ENCODE measurements at regions not wholly inside any gene's neighbourhood (a gene's known extent, or its start where the extent isn't known, plus 50 kb on each side); places are given as distances from the start of the nearest gene placed in this dataset.

- in situ Hi-C loops (cut with MboI; ENCODE audit: low sequenced_read_pairs), result loop anchor here (25.0 kb wide), 1 partner anchor 513 kb away; no protein-coding TSS in a partner anchor
Observed at GRCh38 chr11:69924308-69925161, 105.3 kb upstream of the FGF3 start.

DNA sequence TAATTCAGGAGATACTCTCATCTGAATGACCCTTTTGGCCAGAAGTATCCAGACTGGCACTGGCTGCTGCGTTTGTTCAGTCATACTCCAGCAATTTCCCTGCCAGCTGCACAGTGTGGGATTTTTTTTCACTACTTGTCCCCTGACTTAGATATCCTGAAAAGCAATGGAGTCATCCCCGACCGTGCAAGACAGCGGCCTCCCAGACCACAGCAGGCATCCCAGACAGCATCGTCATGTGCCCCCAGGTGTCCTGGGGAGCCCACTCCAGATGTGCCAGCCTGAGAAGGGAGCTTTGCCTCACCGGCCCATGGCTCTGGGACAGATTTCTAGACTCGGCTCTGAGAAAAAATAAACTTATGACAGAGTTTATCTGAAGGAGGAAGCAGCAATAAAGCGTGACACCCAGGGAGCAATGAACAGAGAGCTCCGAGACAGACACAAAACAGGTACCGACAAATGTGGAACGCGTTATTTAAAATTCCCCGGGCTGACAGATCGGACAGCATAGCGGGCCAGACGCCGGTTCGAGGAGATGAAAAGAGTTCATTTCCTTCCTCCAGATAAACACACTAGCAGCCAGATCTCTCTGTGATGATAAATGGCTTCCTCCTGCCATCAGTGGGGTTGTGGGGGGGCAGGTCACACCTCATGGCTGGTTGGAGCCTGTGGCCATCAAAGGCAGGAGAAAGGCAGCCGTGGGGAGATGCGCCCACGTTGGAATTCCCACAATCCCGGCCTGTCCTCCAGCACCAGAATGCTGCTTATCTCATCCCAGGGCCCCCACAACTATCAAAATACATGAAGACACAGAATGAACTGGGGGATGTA is 106.4 kb upstream of the FGF3 start:
- in situ Hi-C loops (cut with MboI; ENCODE audit: low sequenced_read_pairs), result no loop called here

DNA sequence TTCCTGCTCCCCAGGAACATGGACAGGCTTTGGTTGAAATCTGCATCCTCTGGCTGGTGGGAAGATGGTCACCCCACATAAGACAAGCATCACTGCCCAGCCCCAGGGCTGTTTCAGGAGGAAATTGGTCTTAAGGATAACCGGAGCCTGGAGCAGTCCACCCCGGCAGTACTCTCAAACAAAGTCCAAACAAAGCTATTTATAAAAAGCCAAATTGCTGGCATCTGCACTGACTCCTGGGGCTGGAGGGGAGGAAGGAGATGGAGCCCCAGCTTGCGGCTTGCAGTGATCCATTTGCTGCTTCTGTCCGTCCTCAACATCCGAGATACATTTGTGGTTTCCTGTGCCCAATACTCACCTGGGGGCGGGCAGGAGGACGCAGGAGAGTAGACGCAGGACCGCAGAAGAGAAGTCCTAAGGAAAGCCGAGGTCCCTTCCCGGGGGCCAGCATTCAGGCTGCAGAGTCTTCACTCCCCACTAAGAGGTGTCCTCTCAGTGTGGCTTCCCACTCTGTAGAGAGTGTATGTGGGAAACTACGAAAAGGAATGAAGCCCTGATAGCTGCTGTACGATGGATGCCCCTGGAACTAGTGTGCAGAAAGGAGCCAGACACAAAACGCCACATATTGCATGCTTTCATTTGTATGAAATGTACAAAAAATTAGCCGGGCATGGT is 107.3 kb upstream of the FGF3 start:
- in situ Hi-C loops (cut with MboI; ENCODE audit: low sequenced_read_pairs), result no loop called here

DNA sequence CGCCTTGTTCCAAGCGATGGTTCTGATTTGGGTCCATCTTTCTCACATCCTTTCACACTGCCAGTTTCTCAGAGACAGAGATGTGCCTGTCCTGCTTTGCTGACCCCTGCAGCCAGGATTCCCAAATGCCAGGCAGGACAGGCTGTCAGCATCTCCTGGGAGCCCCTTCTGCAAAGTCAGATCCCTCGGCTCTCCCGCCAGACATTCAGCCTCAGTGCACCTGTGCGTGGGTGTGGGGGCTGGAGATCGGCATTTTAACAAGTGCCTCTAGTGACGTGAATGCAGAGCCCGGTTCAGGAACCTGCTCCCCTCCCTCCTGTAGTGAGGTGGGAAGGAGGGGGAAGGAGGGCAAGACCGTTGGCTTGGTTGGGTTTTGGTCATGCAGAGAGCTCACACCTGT is 108.9 kb upstream of the FGF3 start:
- in situ Hi-C loops (cut with MboI; ENCODE audit: low sequenced_read_pairs), result no loop called here

DNA sequence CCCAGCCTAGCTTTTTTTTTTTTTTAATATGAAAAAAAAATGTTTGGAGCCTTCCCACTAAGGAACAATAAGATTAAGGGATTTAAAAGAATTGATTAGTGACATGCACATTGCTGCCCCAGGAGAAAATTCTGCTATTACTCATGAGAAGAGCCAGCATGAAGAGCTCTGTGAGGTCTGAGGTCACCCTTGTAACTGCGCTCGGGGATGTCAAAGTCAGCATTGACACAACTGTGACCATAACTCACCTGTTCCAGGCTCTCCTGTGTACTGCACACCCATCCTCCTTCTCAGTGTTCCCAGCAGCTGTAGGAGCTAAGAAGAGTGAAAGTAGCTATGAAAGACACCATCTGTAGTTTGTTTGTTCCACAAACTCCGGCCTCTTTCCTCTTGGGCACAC is 109.8 kb upstream of the FGF3 start:
- in situ Hi-C loops (cut with MboI; ENCODE audit: low sequenced_read_pairs), result no loop called here

DNA sequence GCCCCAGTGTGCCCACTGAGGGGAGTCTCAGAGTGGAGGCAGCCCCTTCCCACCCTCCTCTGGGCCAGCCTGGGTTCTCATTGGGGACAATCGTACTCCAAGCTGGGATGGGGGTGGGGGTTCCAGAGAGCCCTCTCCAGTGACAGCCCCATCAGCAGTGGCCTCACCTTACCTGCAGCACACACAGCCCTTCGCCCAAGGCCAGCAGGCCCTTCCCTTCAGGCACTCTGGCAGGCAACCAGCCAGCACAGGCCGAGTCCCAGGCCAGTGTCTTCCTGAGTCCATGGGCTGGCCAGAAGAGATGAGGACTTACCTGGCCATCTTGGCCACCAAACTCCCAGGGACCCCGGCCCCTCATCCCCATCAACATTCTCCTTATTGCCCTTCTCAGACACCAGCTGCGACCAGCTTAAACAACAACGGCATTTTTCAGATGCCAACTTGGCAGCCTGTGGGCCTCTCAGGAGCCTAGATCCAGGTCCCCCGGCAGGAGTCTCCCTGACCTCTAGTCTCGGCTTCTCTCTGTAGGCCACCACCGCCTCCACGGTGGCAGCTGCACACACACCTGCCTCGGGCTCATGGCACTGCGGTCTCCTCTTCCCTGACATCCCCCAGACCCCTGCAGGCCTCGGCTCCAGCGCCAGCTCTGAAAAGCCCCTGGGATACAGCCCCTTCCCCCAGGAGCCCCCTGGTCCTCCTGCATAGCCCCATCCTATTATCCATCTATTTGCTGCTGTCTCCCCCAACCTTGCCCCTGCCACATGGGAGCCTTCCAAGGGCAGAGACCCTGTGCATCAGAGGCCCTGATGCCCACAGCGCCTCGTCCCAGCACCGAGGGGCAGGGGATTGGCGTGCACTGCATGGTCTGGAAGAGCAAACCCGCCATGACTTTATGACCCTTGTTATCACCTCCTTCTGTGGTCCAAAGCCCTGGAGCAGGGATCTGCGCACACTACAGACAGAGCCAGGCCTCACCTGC is 111.2 kb upstream of the FGF3 start:
- in situ Hi-C loops (cut with MboI; ENCODE audit: low sequenced_read_pairs), result no loop called here

DNA sequence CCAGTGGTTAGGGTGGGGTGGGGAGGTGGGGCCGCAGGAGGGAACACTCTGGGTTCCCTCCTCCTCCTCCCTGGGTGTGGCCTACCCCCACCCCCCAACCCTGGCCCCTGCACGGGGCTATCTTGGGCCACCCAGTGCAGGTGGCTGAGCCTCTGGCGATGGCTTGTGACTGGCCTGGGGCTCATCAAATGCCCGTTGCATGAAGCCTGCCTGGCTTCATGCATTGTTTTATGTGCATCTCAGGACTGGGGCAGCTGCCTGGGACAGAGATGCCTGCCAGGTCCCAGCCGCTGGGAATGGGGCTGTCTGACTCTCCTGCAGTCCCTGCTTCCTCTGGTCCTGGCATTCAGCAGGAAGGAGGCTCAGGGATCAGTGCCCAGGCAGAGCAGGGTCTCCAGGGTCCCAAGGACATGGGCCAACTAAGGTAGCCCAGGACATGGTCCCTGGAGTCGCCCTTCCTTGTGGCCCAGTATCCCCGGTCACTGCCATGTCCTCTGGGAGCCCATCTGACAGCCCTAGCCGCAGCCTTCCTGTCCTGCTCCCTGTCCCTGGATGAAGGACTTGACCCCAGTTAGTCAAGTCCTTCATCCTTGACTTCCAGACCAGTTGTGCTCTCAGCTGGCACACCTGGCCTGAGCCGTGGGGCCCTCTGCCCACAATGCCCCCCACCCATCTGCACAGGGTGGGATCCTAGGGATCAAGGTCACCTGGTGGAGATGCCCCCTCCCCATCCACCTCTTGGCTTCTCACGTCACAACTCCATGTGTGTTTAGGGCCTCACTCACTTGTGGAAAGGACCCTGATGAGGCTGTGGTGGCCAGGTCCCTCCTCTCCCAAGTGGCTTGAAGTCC is 112.1 kb upstream of the FGF3 start:
- in situ Hi-C loops (cut with MboI; ENCODE audit: low sequenced_read_pairs), result no loop called here

GRCh38 chr11:69931994-69932910 is 113.0 kb upstream of the FGF3 start:
- in situ Hi-C loops (cut with MboI; ENCODE audit: low sequenced_read_pairs), result no loop called here

- in situ Hi-C loops (cut with MboI; ENCODE audit: low sequenced_read_pairs), result no loop called here
Observed at GRCh38 chr11:69934861-69935494, 115.8 kb upstream of the FGF3 start.

GRCh38 chr11:69935941-69936505 is 116.8 kb upstream of the FGF3 start:
- in situ Hi-C loops (cut with MboI; ENCODE audit: low sequenced_read_pairs), result no loop called here

GRCh38 chr11:69936771-69937170 is 117.6 kb upstream of the FGF3 start:
- in situ Hi-C loops (cut with MboI; ENCODE audit: low sequenced_read_pairs), result no loop called here

- in situ Hi-C loops (cut with MboI; ENCODE audit: low sequenced_read_pairs), result no loop called here
Observed at GRCh38 chr11:69938206-69938605, 119.0 kb upstream of the FGF3 start.

DNA sequence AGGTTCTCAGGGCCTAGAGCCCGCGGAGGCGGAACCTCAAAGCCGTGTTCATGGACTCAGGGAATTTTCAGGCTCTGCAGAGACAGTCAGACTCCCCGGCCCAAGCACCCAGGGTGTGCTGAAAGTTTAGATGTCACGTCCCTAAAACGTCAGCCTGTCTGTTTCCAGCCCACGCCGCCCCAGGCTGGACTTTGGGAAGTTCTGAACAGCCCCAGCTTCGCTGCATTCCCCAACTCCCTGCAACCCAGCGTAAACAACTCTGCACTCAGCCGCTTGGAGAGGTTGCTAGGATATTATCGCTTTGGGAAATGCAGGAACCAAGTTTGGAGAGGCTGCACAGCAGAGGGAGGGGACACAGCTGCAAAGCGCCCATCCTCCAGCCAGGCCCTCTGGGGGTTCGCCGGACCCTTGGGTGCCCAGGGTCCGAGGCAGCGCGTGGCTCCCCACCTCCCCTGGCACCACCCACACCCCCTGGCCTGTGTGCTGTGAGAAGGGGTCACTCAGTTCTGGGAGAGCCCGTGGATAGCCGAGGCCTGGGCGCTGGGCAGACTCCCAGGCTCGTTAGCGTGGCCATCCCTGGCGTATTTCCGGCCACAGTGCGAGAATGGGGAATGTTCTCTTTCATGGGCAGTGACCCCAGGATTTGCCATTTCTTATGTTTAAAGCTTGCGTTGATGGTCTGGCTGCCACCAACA is 120.5 kb upstream of the FGF3 start:
- in situ Hi-C loops (cut with MboI; ENCODE audit: low sequenced_read_pairs), result no loop called here

DNA sequence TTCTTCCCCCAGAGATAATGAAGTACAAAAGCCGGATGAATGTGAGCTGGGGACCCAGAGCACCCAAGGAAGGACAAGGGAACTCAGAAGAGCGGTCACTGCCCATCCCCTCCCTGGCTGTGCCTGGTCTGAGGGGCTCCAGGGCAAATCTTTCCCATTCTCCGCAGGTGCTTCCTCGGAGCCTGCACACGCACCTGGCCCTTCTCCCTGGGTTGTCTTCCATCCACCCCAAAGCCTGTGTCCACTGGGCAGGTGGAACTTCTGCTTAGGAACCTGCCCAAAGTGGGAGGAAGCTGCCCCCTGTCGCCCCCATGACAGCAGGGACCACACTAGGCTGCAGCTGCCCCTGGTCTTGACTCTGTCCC is 121.0 kb upstream of the FGF3 start:
- in situ Hi-C loops (cut with MboI; ENCODE audit: low sequenced_read_pairs), result no loop called here

DNA sequence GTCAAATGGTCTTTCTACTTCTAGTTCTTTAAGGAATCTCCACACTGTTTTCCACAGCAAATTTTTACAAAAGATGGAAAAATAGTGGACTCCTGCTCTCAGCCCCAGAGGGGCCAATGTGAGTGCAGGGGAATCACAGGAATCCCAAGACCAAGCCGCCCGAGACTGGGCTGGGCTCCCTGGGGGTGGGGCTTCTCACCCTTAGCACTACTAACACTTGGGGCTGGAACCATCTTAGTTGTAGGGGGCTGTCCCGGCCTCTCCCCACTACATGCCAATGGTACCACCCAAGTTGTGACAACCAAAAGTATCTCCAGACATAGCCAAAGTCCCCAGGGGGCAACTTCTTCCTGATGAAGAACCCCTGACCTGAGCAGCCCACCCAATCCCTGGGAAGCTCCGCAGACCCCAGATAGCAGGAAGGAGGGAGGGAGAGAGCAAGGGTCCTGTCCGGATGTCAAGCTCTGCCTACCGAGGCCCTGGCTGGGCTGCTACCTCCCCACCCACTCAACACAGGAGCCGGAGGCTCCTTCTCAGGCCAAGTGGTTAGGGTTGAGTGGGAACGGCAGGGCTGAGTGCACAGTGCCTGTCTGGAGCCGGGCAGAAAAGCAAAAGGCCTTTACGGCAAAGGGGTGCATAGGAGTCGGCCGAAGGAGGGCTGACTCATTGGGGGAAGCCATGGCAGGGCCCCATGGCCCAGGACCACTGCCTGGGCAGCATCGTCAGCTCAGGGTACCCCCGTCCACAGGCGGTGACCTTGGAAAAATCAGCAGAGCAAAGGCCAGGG is 122.5 kb upstream of the FGF3 start:
- in situ Hi-C loops (cut with MboI; ENCODE audit: low sequenced_read_pairs), result no loop called here

GRCh38 chr11:69942333-69942820 is 123.2 kb upstream of the FGF3 start:
- in situ Hi-C loops (cut with MboI; ENCODE audit: low sequenced_read_pairs), result no loop called here

All from HL-60/S4 treated with phorbol 12-myristate 13-acetate at 8.2 ng/mL for 4 days and 3 days (cell line).